Stomach (tissue), 4 donors: ENCODE measurements at regions not wholly inside any gene's neighbourhood (a gene's known extent, or its start where the extent isn't known, plus 50 kb on each side); places are given as distances from the start of the nearest gene placed in this dataset.

Source experiments
- CTCF ChIP-seq, 7 experiments: fragments of 450-650 bp in 4 of 7; fragments of 200-600 bp in 3 of 7; sonication (generic) in 3 of 7; IDR thresholded peaks; one replicate each; pipeline ENCODE4 v1.5.1; 2016 to 2019; ENCODE audit warnings: antibody characterized with exemption in 7 of 7, control low read depth in 2 of 7, mild to moderate bottlenecking in 1 of 7
- EP300 ChIP-seq: sonication (generic); formaldehyde crosslinking; IDR thresholded peaks from one replicate; pipeline ENCODE4 v1.6.1; 2017; ENCODE audit warnings: antibody characterized with exemption

GRCh38 chr1:198959032-198959431 is 320.2 kb downstream of the PTPRC start:
- TF ChIP-seq CTCF (IDR thresholded peaks at IDR 0.05) = no peak
- TF ChIP-seq EP300 = no peak
